Prostate gland (tissue), 2 donors: ENCODE measurements at regions not wholly inside any gene's neighbourhood (a gene's known extent, or its start where the extent isn't known, plus 50 kb on each side); places are given as distances from the start of the nearest gene placed in this dataset.

Experiments used
- POLR2AphosphoS5 ChIP-seq: sonication (generic); formaldehyde crosslinking; IDR thresholded peaks from one replicate; pipeline ENCODE4 v1.6.1; 2017; ENCODE audit warnings: antibody characterized with exemption
- TF ChIP-seq, protein P1 (sequence below), 4 experiments: fragments of 200-600 bp in 2 of 4; fragments of 450-650 bp in 2 of 4; sonication (generic) in 2 of 4; IDR thresholded peaks; 1 replicate in 3 of 4; 2 replicates in 1 of 4; pipeline ENCODE4 v1.5.1; 2016 to 2019; ENCODE audit warnings: antibody characterized with exemption in 4 of 4, mild to moderate bottlenecking in 2 of 4, moderate library complexity in 2 of 4

DNA sequence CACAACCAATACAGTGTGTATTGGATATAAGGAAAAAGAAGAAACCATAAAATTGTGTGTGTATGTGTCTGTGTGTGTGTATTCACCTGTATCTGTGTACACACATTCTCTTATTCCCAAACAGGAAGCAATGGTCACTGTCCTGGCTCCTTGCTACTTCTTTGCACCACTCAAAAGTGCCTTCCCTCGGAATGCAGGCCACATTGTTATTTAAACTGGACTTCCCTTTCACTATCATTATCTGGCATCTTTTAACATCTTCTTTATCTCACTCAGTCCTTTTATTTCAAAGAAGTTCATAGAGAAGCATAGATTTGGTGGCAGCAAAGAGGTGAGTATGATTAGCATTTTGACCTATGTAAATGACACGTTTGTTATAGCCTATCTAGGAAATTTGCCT, 803.7 kb downstream of the NCAM2 start:
- TF ChIP-seq, protein P1, sequence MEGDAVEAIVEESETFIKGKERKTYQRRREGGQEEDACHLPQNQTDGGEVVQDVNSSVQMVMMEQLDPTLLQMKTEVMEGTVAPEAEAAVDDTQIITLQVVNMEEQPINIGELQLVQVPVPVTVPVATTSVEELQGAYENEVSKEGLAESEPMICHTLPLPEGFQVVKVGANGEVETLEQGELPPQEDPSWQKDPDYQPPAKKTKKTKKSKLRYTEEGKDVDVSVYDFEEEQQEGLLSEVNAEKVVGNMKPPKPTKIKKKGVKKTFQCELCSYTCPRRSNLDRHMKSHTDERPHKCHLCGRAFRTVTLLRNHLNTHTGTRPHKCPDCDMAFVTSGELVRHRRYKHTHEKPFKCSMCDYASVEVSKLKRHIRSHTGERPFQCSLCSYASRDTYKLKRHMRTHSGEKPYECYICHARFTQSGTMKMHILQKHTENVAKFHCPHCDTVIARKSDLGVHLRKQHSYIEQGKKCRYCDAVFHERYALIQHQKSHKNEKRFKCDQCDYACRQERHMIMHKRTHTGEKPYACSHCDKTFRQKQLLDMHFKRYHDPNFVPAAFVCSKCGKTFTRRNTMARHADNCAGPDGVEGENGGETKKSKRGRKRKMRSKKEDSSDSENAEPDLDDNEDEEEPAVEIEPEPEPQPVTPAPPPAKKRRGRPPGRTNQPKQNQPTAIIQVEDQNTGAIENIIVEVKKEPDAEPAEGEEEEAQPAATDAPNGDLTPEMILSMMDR (IDR thresholded peaks at IDR 0.05) = no peak
- no peak for TF ChIP-seq POLR2AphosphoS5
